ENCODE measurements at regions not wholly inside any gene's neighbourhood (a gene's known extent, or its start where the extent isn't known, plus 50 kb on each side); places are given as distances from the start of the nearest gene placed in this dataset.

GRCh38 chr6:98215531-98215930 lies 618.8 kb upstream of the POU3F2 start:
- Histone ChIP-seq H3K36me3 (ENCODE audit: low read depth) (no peaks in the 10 kb centered on the region), H3K4me1 (ENCODE audit: low read depth) (no peaks in the 10 kb centered on the region), H3K4me3 (no peak overlapping the region), H3K9me3 (no peaks in the 10 kb centered on the region)
- DNase-seq (no peak), ATAC-seq (no peak)
- no peak for TF ChIP-seq CTCF (IDR thresholded peaks at IDR 0.05)
- intact Hi-C loops (cut with DNase I, micrococcal nuclease) = no loop called here

- ATAC-seq (no peak), DNase-seq (no peak)
- intact Hi-C loops (cut with DNase I, micrococcal nuclease) = no loop called here
- peaks cover 6% of the 10 kb centered on the region for H3K9me3 ChIP-seq
- no peaks in the 10 kb centered on the region for H3K36me3 ChIP-seq (ENCODE audit: low read depth)
- no peak overlapping the region for H3K4me3 ChIP-seq
- no peak for TF ChIP-seq CTCF (IDR thresholded peaks at IDR 0.05)
- H3K4me1 ChIP-seq (ENCODE audit: low read depth) = no peaks in the 10 kb centered on the region
Observed at GRCh38 chr6:98230250-98230649, 604.1 kb upstream of the POU3F2 start.

GRCh38 chr6:98239057-98239456 lies 595.3 kb upstream of the POU3F2 start:
- no peak for TF ChIP-seq CTCF (IDR thresholded peaks at IDR 0.05)
- intact Hi-C loops (cut with DNase I, micrococcal nuclease) = no loop called here
- Histone ChIP-seq H3K4me3 (no peak overlapping the region), H3K36me3 (ENCODE audit: low read depth) (no peaks in the 10 kb centered on the region), H3K4me1 (ENCODE audit: low read depth) (no peaks in the 10 kb centered on the region), H3K9me3 (peaks cover under 1% of the 10 kb centered on the region)
- DNase-seq (no peak), ATAC-seq (no peak)

DNA sequence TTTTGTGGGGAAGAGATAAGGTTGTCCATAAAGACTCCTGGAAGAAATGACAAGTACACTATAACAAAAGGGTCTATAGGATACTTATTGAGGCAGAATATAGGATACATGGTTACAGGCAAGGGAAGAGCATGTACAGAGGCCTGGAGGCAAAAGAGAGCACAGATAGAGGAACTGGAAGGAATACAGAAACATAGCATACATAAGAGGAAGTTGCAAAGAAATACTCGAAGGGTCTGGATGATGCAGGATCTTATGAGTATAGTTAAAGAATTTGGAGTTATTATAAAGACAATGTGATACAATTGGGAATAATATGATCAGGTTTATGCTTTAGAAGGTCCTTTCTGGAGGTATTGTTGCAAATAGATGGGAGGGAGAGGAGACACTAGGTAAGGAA lies 592.7 kb upstream of the POU3F2 start:
- intact Hi-C loops (cut with DNase I, micrococcal nuclease) = no loop called here
- no peak for DNase-seq
- ATAC-seq = no peak
- H3K4me3 ChIP-seq = no peak overlapping the region
- H3K9me3 ChIP-seq = no peaks in the 10 kb centered on the region
- H3K4me1 ChIP-seq (ENCODE audit: low read depth) = no peaks in the 10 kb centered on the region
- TF ChIP-seq CTCF (IDR thresholded peaks at IDR 0.05) = no peak
- H3K36me3 ChIP-seq (ENCODE audit: low read depth) = no peaks in the 10 kb centered on the region

- no peak for TF ChIP-seq CTCF (IDR thresholded peaks at IDR 0.05)
- DNase-seq (no peak), ATAC-seq (no peak)
- no peaks in the 10 kb centered on the region for H3K4me1 ChIP-seq (ENCODE audit: low read depth)
- intact Hi-C loops (cut with DNase I, micrococcal nuclease) = no loop called here
- H3K36me3 ChIP-seq (ENCODE audit: low read depth) = no peaks in the 10 kb centered on the region
- H3K9me3 ChIP-seq = no peaks in the 10 kb centered on the region
- H3K4me3 ChIP-seq = no peak overlapping the region
Observed at GRCh38 chr6:98254624-98255023, 579.8 kb upstream of the POU3F2 start.

- Histone ChIP-seq H3K4me3 (no peak overlapping the region), H3K9me3 (no peaks in the 10 kb centered on the region), H3K4me1 (ENCODE audit: low read depth) (no peaks in the 10 kb centered on the region), H3K36me3 (ENCODE audit: low read depth) (no peaks in the 10 kb centered on the region)
- intact Hi-C loops (cut with DNase I, micrococcal nuclease) = no loop called here
- TF ChIP-seq CTCF (IDR thresholded peaks at IDR 0.05) = no peak
- ATAC-seq = no peak
- no peak for DNase-seq
Observed at GRCh38 chr6:98260382-98260781, 574.0 kb upstream of the POU3F2 start.
